ENCODE measurements at regions not wholly inside any gene's neighbourhood (a gene's known extent, or its start where the extent isn't known, plus 50 kb on each side); places are given as distances from the start of the nearest gene placed in this dataset.

DNA sequence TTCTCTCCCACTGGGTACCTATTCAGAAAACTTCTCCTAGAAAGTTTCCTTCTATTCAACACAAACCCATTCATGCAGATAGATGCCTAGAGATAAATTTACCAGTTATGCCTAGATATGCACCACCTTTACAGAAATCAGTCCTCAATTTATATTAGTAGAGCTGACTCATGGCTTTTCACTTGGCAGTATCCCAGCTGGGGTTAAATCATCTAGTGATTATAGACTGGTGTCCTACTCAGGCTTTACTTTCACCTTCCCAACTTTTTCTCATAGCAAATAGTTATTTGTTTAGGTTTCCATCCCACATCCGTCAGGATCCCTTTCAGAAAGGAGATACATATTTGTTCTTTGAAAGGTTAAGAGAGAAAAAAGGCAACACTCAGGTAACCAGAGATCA, 124.5 kb downstream of the AQP4 start:
- TF ChIP-seq ZNF274 (IDR thresholded peaks at IDR 0.05; ENCODE audit: low read depth, low read length) (no peak), YY1 (IDR thresholded peaks at IDR 0.05; ENCODE audit: insufficient read depth, insufficient read length) (no peak), SUZ12 (IDR thresholded peaks at IDR 0.05; ENCODE audit: extremely low read depth, insufficient read depth, insufficient read length) (no peak)

Measured in NT2/D1 (cell line).